NCI-H2196 treated with DMSO at 0.1 percent for 48 hours (cell line): ENCODE measurements at regions not wholly inside any gene's neighbourhood (a gene's known extent, or its start where the extent isn't known, plus 50 kb on each side); places are given as distances from the start of the nearest gene placed in this dataset.
"Not testable (repeated sequence)": the region's sequence is repeated elsewhere in the genome, so short reads cannot be mapped to it uniquely, and the experiment has no call there.

Source experiments
- DNase-seq: peaks from one replicate; lab custom pipeline; 2025; ENCODE audit not compliant: unreplicated experiment; lab: John Stamatoyannopoulos, UW

GRCh38 chr12:58615047-58615446, 305.3 kb downstream of the LRIG3 start:
- DNase-seq: no peak

GRCh38 chr12:58615576-58615975, 304.7 kb downstream of the LRIG3 start:
- no peak for DNase-seq

GRCh38 chr12:58616618-58617017, 303.7 kb downstream of the LRIG3 start:
- DNase-seq: no peak

- no peak for DNase-seq
Measured at GRCh38 chr12:58621126-58621525, 299.2 kb downstream of the LRIG3 start.

- DNase-seq: no peak
Measured at GRCh38 chr12:58629376-58629775, 290.9 kb downstream of the LRIG3 start.

GRCh38 chr12:58633479-58633878, 286.8 kb downstream of the LRIG3 start:
- no peak for DNase-seq

GRCh38 chr12:58639318-58639934, 280.9 kb downstream of the LRIG3 start:
- no peak for DNase-seq

GRCh38 chr12:58640314-58640713, 280.0 kb downstream of the LRIG3 start:
- DNase-seq: no peak

GRCh38 chr12:58645946-58646345, 274.4 kb downstream of the LRIG3 start:
- DNase-seq: no peak

GRCh38 chr12:58647495-58647894, 272.8 kb downstream of the LRIG3 start:
- DNase-seq: no peak

GRCh38 chr12:58648176-58648575, 272.1 kb downstream of the LRIG3 start:
- DNase-seq: no peak

GRCh38 chr12:58651850-58652249, 268.5 kb downstream of the LRIG3 start:
- DNase-seq: no peak

- no peak for DNase-seq
Measured at GRCh38 chr12:58654021-58654420, 266.3 kb downstream of the LRIG3 start.

GRCh38 chr12:58655375-58655774, 264.9 kb downstream of the LRIG3 start:
- no peak for DNase-seq

GRCh38 chr12:58656254-58657009, 263.9 kb downstream of the LRIG3 start:
- no peak for DNase-seq

GRCh38 chr12:58657190-58657589, 263.1 kb downstream of the LRIG3 start:
- DNase-seq: no peak

GRCh38 chr12:58665375-58665774, 254.9 kb downstream of the LRIG3 start:
- DNase-seq: no peak

- no peak for DNase-seq
Measured at GRCh38 chr12:58668233-58668632, 252.1 kb downstream of the LRIG3 start.

- DNase-seq: no peak
Measured at GRCh38 chr12:58668871-58669270, 251.4 kb downstream of the LRIG3 start.

GRCh38 chr12:58670623-58671022, 249.7 kb downstream of the LRIG3 start:
- DNase-seq: no peak

GRCh38 chr12:58671196-58671595, 249.1 kb downstream of the LRIG3 start:
- no peak for DNase-seq

GRCh38 chr12:58673021-58673420, 247.3 kb downstream of the LRIG3 start:
- DNase-seq: no peak

- DNase-seq: not testable (repeated sequence)
Measured at GRCh38 chr12:58677833-58678232, 242.5 kb downstream of the LRIG3 start.
